Smooth muscle cell (in vitro differentiated cells): ENCODE measurements at regions not wholly inside any gene's neighbourhood (a gene's known extent, or its start where the extent isn't known, plus 50 kb on each side); places are given as distances from the start of the nearest gene placed in this dataset.

Source experiments
- DNase-seq: peaks from one replicate; lab custom pipeline; 2025; ENCODE audit not compliant: unreplicated experiment; lab: John Stamatoyannopoulos, UW
- H2AFZ ChIP-seq: fragments of 200-600 bp; sonication (generic); 2 replicates; pipeline ENCODE4 v1.6.0; 2016; ENCODE audit warnings: antibody characterized with exemption, low read depth, mild to moderate bottlenecking
- H3F3A ChIP-seq: fragments of 200-600 bp; sonication (generic); 2 replicates; pipeline ENCODE4 v1.6.0; 2017; ENCODE audit warnings: antibody characterized with exemption, low read depth
- H3K27ac ChIP-seq: fragments of 200-600 bp; sonication (generic); 2 replicates; pipeline ENCODE4 v1.5.1; 2016; ENCODE audit warnings: low read depth, mild to moderate bottlenecking
- H3K27me3 ChIP-seq: fragments of 200-600 bp; sonication (generic); 2 replicates; pipeline ENCODE4 v1.6.1; 2016; ENCODE audit warnings: low read depth, mild to moderate bottlenecking
- H3K36me3 ChIP-seq: fragments of 200-600 bp; sonication (generic); 2 replicates; pipeline ENCODE4 v1.5.1; 2016; ENCODE audit warnings: low read depth
- H3K4me1 ChIP-seq: fragments of 200-600 bp; sonication (generic); 2 replicates; pipeline ENCODE4 v1.5.1; 2016; ENCODE audit warnings: low read depth
- H3K4me2 ChIP-seq: fragments of 200-600 bp; sonication (generic); 2 replicates; pipeline ENCODE4 v1.6.0; 2016; ENCODE audit warnings: mild to moderate bottlenecking
- H3K4me3 ChIP-seq: fragments of 200-600 bp; sonication (generic); 2 replicates; pipeline ENCODE4 v1.5.1; 2016; ENCODE audit warnings: mild to moderate bottlenecking
- H3K79me2 ChIP-seq: fragments of 200-600 bp; sonication (generic); 2 replicates; pipeline ENCODE4 v1.6.0; 2016; ENCODE audit warnings: low read depth, mild to moderate bottlenecking
- H3K9ac ChIP-seq: fragments of 200-600 bp; sonication (generic); 2 replicates; pipeline ENCODE4 v1.6.0; 2016; ENCODE audit warnings: low read depth
- H3K9me3 ChIP-seq: fragments of 200-600 bp; sonication (generic); replicated peaks from 2 replicates; pipeline ENCODE4 v1.5.1; 2016; ENCODE audit warnings: low read depth
- H4K20me1 ChIP-seq: fragments of 200-600 bp; sonication (generic); 2 replicates; pipeline ENCODE4 v1.6.0; 2016; ENCODE audit warnings: low read depth
- CTCF ChIP-seq: fragments of 200-600 bp; sonication (generic); IDR thresholded peaks from 2 replicates; pipeline ENCODE4 v1.5.1; 2017; ENCODE audit warnings: borderline replicate concordance, mild to moderate bottlenecking, antibody characterized with exemption; ENCODE audit not compliant: insufficient read depth, poor library complexity, severe bottlenecking
- WGBS: methylation state at CpG from one replicate; pipeline ENCODE4 v1.1.7; 2016; ENCODE audit warnings: low lambda C conversion rate; 5-methylcytosine and 5-hydroxymethylcytosine counted together

- Histone ChIP-seq H3K4me3 (no peak overlapping the region), H3F3A (no peaks in the 10 kb centered on the region), H3K27me3 (no peaks in the 10 kb centered on the region), H3K9me3 (no peaks in the 10 kb centered on the region), H3K36me3 (no peaks in the 10 kb centered on the region), H3K79me2 (no peaks in the 10 kb centered on the region), H3K4me2 (no peak overlapping the region), H3K4me1 (no peaks in the 10 kb centered on the region), H2AFZ (no peak overlapping the region), H3K27ac (no peak overlapping the region), H3K9ac (no peak overlapping the region), H4K20me1 (no peaks in the 10 kb centered on the region)
- no peak for TF ChIP-seq CTCF
- no peak for DNase-seq
Observed at GRCh38 chr1:188365874-188366273, 1537.1 kb downstream of the PLA2G4A start.

GRCh38 chr1:188367661-188368060 lies 1538.9 kb downstream of the PLA2G4A start:
- Histone ChIP-seq H4K20me1 (no peaks in the 10 kb centered on the region), H3K9me3 (no peaks in the 10 kb centered on the region), H3K4me3 (no peak overlapping the region), H3K27me3 (no peaks in the 10 kb centered on the region), H2AFZ (no peak overlapping the region), H3F3A (no peaks in the 10 kb centered on the region), H3K27ac (no peak overlapping the region), H3K9ac (no peak overlapping the region), H3K4me2 (no peak overlapping the region), H3K36me3 (no peaks in the 10 kb centered on the region), H3K4me1 (no peaks in the 10 kb centered on the region), H3K79me2 (no peaks in the 10 kb centered on the region)
- 68% methylated on average over 2 of the region's 2 CpGs for WGBS
- no peak for DNase-seq
- no peak for TF ChIP-seq CTCF

GRCh38 chr1:188371295-188371806 lies 1542.6 kb downstream of the PLA2G4A start:
- Histone ChIP-seq H3K4me1 (no peaks in the 10 kb centered on the region), H3K9me3 (no peaks in the 10 kb centered on the region), H3K36me3 (no peaks in the 10 kb centered on the region), H3K4me3 (no peak overlapping the region), H3K27ac (peak overlapping the region; percentile 25), H3F3A (no peaks in the 10 kb centered on the region), H3K9ac (no peak overlapping the region), H2AFZ (peak overlapping the region; percentile 26), H3K4me2 (peak overlapping the region; percentile 8), H4K20me1 (no peaks in the 10 kb centered on the region), H3K79me2 (no peaks in the 10 kb centered on the region), H3K27me3 (no peaks in the 10 kb centered on the region)
- no peak for DNase-seq
- 19% methylated on average over 1 of the region's 1 CpG for WGBS
- no peak for TF ChIP-seq CTCF

GRCh38 chr1:188372821-188373220 lies 1544.1 kb downstream of the PLA2G4A start:
- Histone ChIP-seq H3K9ac (no peak overlapping the region), H3K4me1 (no peaks in the 10 kb centered on the region), H3K4me3 (no peak overlapping the region), H3K79me2 (no peaks in the 10 kb centered on the region), H2AFZ (peak overlapping the region; percentile 58), H3K9me3 (no peaks in the 10 kb centered on the region), H3F3A (no peaks in the 10 kb centered on the region), H3K4me2 (no peak overlapping the region), H3K36me3 (no peaks in the 10 kb centered on the region), H3K27me3 (no peaks in the 10 kb centered on the region), H3K27ac (no peak overlapping the region), H4K20me1 (no peaks in the 10 kb centered on the region)
- no peak for DNase-seq
- 71% methylated on average over 2 of the region's 2 CpGs for WGBS
- TF ChIP-seq CTCF: no peak
